GM12874 (cell line): ENCODE measurements at regions not wholly inside any gene's neighbourhood (a gene's known extent, or its start where the extent isn't known, plus 50 kb on each side); places are given as distances from the start of the nearest gene placed in this dataset.

ENCODE experiments used
- CTCF ChIP-seq: IDR thresholded peaks from 2 replicates; pipeline ENCODE4 v1.5.1; 2011; ENCODE audit warnings: low read depth, mild to moderate bottlenecking, control low read depth, low read length, moderate library complexity; ENCODE audit not compliant: insufficient read depth

- TF ChIP-seq CTCF: no peak
These were observed 88.3 kb upstream of the FRMD4B start for GRCh38 chr3:69474186-69474585.

GRCh38 chr3:69472093-69472492 is 86.2 kb upstream of the FRMD4B start:
- TF ChIP-seq CTCF: no peak

GRCh38 chr3:69463531-69463930 is 77.6 kb upstream of the FRMD4B start:
- TF ChIP-seq CTCF: no peak

- TF ChIP-seq CTCF: no peak
These were observed 76.9 kb upstream of the FRMD4B start for GRCh38 chr3:69462826-69463100.

- TF ChIP-seq CTCF: no peak
These were observed 76.3 kb upstream of the FRMD4B start for GRCh38 chr3:69462022-69462825.

- TF ChIP-seq CTCF: no peak
These were observed 74.1 kb upstream of the FRMD4B start for GRCh38 chr3:69460034-69460433.

GRCh38 chr3:69458803-69459365 is 73.0 kb upstream of the FRMD4B start:
- TF ChIP-seq CTCF: no peak
